ENCODE measurements at regions not wholly inside any gene's neighbourhood (a gene's known extent, or its start where the extent isn't known, plus 50 kb on each side); places are given as distances from the start of the nearest gene placed in this dataset.

DNA sequence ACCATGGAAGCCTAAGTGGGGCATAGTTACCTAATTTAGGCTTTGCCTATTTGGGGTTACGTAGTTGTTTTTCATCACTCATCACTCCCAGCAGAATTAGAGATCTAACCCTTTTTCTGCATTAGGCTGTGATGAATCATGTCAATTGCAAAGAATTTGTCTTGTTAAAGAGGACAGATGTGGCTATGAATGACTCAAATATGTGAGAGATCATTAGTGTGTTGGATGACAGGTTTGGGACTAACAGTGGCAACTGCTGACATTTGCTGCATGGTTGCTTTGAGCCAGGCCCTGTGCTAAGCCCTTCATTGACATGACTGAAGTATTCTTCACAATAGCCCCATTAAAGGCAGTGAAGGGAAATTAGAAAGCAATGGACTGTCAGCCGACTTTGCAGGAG lies 83.4 kb upstream of the BMPER start:
- DNase-seq: no peak

DNA sequence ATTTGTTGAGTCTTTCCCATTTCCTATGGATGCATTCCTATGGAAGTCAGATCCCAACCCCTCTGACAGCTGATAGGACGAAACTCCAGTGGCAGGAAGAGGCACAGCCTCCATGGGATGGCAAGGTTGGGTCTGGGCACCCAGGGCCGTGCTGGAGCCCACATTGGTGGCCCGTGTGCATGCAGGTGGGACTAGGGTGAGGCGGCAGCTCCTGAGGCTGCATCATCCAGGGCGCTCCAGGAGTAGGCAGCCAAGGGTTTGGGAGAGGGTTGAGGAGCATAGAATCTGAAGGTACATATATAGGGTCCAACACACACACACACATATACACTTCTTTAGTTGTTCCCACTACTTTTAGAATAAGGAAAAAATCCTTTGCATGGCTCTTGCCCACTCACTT lies 81.4 kb upstream of the BMPER start:
- no peak for DNase-seq

DNA sequence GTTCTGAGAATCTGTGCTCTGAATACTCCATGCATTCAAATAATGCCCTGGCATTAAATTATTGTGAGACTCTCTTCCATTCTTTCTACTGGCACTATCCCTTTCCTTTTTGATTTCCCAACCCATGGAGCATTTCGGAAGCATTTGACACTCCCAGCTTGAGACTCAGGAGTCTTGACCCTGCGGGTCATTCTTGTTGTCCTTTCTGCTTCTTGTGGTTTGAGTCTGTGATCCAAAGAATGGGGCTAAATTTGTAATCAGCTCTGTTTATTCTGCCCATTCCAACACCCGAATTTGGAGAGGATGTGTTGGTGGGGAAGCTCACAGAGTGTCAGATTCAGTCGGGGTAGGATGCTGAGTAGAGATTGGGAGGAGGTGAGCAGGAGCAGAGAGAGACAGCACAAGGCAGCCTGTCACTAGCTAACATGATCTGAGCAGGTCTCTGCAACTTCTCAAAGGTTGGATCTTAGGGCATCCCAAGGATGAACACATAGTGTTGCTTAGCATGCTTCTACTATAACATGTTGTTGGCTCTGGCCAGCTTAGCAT lies 80.4 kb upstream of the BMPER start:
- no peak for DNase-seq

DNA sequence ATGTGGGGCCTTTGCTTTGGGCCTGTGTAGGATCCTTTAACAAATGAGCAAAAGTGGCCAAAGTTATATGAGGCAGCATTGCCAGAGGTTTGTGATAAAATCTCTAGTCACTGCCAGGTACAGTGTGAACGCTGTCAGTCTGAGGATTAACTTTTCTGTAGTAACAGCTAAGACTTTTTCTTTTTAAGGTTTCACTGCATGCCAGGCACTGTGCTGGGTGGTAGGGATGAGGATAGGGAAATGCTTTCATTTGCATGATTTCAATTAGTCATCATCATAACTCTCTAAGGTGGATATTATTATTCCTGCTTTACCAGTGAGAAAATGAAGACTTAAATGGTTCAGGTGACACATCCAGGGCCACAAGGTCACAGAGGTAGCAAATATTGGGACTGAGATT lies 79.7 kb upstream of the BMPER start:
- DNase-seq: no peak

DNA sequence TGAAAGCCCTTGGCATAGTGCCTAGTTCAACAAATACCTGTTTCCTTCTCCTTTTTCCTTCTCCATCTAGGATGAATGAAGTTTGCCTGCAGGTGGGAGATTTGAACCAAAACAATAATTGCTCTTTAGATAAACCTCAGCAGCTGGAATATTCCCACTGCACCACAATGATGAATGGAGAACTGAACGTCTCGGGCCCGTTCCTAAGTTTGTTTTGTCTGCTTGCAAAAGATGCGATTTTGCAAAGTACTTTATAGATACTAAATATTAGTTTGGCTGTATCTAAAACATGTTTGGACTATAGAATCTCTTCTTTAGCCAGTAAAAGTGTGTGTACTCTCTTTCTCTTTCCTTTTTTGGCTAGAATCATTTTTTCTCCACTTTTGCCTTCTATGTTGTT lies 75.8 kb upstream of the BMPER start:
- DNase-seq: no peak

DNA sequence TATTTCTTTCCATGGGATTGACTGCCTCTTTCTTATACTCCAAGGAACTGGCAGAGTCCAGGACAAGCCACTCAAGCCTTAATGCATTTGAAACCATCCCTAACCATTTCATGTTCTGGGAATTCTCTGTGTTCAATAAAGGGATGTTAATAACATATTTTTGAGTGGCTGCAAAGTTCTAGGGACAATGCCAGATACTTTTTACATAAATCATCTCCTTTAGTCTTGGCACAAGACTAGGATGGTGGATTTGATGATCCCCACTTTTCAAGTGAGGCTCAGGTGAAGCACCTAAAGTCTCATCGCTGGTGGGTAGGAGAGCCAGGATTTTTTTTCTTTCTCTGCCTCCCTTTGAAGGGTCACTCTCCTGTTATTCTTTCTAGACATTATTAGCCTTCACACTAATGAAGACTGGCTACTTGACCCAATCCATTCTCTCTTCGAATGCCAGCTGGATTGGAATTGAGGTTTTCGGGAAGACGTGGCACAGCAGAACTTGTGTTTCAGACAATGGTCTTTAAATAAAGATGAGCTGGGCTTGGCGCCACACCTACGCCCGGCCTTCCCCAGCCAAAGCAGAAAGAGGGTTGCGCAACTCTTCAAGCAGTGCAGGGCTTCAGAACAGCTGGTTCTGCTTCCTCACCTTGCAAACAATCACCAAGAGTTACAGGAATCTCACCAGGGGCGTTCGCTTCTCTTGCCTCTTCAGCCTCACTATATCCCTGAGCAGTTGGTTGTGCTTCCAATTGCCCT lies 73.8 kb upstream of the BMPER start:
- no peak for DNase-seq

DNA sequence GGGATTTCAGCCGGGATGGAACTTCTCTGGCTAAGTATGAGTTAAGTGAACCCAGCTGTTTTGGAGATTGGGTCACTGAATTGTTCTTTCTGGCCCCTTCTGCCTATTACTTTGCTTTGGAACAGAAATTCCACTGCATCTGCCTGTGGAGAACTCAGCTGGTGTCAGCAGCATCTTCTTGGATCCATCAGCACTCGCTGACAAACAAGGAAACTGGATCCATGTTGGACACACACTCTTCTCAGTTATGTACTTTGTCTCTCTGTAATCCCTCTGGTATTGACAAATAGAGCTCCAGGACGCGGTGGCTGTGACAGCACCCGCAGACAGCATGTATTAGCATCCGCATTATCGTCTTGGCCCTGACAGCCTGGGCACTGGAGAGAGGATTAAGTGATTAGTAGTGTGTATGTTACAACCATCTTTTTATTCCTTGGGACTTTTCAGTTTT lies 73.0 kb upstream of the BMPER start:
- no peak for DNase-seq

DNA sequence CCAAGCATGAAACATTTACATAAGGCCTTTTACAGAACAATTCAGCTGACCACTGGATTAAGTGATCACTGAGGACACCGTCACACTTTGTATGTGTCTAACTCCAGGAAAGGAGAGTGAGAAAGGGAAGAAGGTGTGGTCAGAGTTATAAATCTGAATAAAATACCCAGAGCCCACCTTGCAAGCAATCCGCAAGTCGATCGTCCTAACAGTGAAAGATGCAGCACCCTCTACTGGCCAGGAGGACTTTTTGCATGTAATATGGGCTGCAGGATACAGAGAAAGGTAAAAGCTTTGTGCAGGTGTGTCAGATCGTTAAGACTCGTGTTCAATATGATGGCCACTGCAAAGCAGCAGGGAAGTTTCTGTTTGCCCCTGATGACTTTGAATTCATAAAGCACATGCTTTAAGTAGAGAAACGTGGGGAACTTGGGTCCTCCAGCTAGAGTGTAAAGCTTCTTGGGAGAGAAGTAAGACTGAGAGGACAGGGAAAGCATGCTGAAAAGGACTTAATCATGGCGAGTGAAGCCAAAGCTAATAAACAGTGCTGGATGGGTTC lies 68.5 kb upstream of the BMPER start:
- no peak for DNase-seq

DNA sequence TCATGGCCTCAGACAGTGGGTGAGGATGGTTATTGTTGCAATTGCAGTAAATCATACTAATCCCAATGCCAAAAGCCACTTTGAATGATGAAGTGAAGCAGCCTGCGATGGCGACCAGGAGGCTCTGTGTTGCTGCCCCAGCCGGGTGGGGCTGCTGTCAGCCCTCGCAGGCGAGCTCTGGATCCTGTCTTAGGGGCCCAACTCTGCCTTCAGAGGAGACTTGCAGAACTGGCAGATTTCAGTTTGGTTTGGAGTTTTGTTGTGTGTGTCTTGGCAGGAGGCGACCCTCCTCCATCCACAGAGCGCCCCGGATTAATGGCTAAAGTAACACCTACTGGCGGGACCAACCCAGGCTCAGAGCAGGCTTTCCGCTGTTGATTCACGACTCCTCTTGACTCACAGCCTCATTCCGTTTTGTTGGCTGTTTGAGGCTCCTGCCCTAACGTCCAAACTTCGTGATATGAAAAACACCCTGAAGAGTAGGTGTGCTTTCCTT lies 67.9 kb upstream of the BMPER start:
- no peak for DNase-seq

DNA sequence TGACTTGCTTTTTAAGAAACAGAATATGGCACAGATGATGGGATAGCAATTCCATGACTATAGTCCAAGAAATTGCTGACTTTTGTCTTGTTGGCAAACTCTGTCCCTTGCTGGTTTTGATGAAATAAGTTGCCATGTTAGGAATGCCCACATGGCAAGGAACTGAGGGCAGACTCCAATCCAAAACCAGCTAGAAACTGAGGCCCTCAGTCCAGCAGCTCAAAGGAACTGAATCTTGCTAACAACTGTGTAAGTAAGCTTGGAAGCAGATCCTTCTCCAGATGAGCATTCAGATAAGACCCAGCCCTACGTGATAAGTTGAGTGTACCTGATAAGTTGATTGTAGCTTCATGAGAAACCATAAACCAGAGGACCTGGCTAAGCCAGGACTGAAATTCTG lies 64.3 kb upstream of the BMPER start:
- DNase-seq: no peak

DNA sequence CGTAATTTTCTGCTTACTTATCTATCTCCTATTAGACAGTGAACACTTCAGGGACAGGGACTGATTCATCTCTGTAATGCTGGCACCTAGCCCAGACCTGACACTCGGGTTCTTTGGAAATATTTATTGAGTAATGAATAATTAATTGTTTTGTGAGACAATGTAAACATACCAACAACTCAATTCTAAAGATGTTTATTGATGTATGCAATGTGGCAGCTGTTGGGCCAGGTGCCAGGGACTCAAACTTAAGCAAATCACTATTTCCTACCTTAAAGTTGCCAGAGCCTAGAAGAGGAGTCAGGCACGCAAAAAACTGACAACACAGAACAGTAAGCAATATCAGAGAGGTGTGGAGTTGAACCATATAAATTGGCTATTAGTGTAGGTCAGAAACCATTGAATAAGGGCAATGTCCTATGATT lies 63.6 kb upstream of the BMPER start:
- DNase-seq: no peak

DNA sequence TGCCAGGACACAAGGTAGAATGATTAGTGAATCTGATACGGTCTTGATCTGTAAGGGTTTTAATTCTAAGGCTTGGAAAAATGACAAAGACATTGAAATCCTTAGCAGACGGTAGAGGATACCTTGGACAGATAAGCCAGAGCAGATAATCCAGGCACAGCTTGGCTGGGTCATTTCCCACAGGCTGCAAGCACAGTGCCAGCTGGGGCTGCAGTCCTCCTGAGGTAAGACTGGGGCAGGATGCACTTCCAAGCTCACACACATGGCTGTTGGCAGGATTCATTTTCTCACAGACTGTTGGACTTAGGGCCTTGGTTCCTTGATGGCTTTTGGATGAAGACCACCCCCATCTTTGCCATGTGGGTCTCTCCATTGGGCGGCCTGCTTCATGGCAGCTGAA lies 63.2 kb upstream of the BMPER start:
- no peak for DNase-seq

DNA sequence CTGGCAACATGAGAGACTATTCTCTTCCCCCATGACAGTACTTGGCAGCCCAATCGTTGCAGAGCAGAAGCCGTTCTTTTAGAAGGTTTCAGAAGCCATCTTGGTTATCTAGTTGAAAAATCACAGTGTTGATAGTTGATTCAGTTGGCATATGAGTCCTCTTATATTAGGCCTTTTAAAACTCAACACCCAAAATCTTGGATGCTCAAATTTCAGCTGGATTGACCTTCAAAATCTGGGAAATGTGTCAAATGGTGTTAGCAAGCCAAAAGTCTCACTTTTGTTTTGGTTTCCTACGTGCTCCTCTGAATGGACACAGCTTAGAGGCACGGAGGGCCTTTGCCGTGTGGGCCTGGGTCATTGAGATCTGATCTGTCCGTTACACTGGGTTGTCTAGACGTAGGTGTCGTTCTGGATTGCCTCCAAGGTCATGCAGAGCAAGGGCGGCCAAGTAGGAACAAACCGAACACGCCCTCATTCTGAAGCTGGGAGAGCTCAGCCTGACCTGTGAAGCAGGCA lies 59.3 kb upstream of the BMPER start:
- no peak for DNase-seq

DNA sequence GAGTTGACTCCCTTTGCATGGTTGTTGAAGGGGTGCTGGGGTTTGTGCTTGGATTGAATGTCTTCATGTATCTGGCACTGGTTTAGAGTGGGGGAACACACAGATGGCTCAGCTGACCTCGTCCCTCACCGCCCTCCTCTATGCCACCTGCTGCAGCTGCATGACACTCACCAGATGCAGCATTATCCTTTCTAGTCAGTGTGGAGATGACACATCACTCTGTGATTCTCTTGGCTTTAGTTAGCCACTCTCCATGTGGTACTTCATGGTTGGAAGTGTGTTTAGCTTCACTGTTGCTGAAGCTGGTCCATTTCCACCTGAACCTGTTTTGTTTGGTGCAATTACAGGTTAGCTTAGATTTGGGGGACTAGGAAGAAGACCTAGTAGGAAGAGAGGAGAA lies 56.3 kb upstream of the BMPER start:
- no peak for DNase-seq

DNA sequence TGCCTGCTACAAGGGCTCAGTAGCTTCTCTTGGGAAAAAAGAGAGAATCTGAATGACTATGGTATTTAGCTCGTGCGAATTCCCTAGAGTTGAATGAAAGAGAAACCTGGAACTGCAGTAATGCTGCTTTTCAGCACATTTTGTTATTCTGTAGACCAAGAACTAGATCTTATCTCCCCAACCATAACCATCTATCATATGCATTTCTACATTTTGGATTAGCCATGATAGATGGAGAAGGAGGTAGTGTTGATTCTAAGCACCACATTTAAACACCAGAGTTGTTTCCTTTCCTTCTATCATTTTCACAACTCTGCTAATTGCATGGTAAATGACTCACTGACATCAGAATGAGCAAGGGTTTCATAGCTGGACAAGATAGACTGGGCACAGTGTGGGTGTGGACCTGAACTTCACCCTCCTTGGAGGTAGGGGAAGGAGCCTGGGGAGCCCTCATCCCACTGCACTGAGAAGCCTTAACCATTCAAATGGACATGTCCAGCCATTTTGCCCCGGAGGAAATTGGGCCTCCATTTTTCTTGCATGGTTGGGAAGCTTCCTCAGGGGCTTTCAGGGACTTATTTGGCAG lies 55.3 kb upstream of the BMPER start:
- DNase-seq: no peak

DNA sequence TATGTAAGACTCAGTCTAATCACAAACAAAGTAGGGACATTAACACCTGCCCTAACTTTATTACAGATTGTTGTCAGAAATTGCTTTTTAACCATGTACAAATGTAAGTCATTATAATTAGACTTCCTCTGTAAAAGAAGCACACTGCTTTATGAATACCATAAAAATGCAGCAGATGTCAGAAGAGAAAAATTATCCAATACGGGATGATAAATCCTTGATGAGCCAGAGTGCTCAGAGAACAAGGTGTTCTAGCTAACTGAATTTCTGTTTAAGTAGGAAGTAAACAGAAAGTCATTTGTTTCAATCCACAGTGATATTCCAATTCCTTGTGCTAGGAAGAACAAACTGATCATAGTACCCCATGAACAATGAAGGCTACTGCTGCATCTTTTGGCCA lies 54.6 kb upstream of the BMPER start:
- DNase-seq: no peak

DNA sequence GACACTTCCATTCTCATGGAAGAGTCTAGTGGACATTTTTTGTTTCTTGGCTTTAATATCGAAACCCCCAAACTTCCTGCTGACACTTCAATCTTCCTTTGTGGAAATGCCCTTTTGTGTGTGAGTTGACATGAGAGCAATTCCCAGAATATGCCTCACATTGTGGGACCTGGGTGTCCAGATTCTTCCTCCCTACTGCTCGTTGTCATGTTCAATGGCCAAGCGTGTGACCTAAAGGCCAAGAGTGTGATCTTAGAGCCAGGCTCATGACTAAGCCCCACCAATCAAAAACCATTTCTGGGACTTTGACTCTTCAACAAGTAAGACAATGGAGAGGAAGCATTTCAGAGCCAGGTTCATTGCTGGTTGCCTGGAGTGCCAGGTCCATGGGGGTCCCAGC lies 52.5 kb upstream of the BMPER start:
- DNase-seq: no peak

DNA sequence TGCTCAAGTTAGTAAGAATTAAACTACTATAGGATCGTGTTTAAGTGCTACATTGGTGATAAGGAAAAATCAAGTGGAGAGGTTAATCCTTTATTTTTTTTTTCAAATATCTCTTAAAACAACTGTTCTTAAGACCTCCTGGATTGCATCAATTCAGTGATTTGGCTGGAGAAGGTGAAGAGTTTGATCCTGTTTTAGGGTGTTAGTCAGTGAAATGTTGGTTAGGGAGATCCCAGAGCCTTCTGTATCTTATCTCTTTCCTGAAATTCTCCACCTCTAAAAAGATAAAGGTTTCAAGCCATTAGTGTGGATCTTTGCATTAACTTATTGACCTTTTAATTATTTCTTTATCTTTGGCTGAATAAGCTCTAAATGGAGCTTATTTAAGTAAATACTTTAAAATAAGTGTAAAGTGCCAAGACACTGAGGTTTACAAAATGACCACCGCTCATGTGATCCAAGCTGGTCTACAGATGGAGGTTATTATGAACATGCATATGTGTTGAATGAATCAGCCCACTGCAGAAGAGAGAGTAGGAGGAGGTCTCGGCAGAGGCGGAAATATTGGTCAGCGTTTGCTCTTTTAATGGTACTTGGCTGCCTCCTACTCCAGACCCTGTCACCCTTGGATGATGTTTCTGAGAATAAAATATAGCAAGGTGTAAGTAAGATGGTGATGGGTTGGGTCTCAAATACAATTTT lies 51.8 kb upstream of the BMPER start:
- no peak for DNase-seq

DNA sequence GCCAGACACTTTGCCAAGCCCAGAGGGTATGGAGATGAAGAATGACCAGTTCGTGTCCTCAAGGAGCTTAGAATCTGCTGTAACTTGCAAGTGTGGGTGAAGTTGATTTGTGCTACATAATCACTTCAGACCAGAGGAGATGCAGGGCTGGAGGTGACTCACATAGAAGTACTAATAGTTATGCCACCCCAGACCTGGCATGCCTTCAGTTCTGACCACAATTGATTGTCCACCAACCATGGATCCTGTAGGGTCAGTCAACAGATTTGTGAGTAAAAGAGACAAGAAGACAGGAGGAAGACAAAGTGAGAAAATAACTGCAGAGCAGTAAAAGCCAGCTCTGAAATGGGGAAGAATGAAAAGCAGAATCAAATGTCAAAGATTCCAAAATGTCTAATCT lies 51.2 kb upstream of the BMPER start:
- no peak for DNase-seq

DNA sequence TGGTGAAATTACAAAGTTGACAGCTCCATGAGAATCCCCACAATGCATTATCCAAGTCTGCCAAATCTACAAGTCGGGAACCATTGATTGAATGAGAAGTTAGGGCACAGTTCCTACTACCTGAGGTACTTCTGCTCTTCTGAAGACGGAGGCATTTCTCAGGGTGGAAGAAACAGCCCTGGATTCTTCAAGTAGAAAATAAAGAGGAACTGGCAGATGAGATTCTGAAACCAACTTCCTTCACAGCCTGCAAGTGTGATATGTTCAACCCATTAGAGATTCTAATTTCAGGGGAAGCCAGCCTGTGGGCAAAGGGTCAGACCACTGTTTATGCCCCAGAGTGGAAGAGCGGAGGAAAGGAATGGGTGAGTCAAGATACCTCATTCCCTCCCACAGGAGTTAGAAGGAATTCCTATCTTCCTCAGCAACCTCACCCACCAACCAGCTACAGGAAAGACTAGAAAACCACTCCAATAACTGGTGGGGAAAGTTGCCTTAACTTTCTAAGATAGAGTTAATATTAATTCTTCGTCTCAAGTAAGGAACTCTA lies 50.5 kb upstream of the BMPER start:
- DNase-seq: no peak

Measured in KG1 (cell line).